ENCODE measurements at regions not wholly inside any gene's neighbourhood (a gene's known extent, or its start where the extent isn't known, plus 50 kb on each side); places are given as distances from the start of the nearest gene placed in this dataset.
"Not testable (repeated sequence)": the region's sequence is repeated elsewhere in the genome, so short reads cannot be mapped to it uniquely, and the experiment has no call there.

GRCh38 chrY:10627116-10627515, 1099.4 kb downstream of the TSPY10 start:
- peak; percentile 63 for DNase-seq (ENCODE audit: low read depth)

- DNase-seq (ENCODE audit: low read depth): not testable (repeated sequence)
These were observed 1121.1 kb downstream of the TSPY10 start for GRCh38 chrY:10648813-10649212.

GRCh38 chrY:10657120-10657519, 1129.4 kb downstream of the TSPY10 start:
- DNase-seq (ENCODE audit: low read depth): not testable (repeated sequence)

GRCh38 chrY:10666785-10667184, 1139.1 kb downstream of the TSPY10 start:
- DNase-seq (ENCODE audit: low read depth): no peak

GRCh38 chrY:10686414-10686813, 1158.7 kb downstream of the TSPY10 start:
- no peak for DNase-seq (ENCODE audit: low read depth)
